HepG2 (cell line): ENCODE measurements at regions not wholly inside any gene's neighbourhood (a gene's known extent, or its start where the extent isn't known, plus 50 kb on each side); places are given as distances from the start of the nearest gene placed in this dataset.

Experiments used
- AHR ChIP-seq: IDR thresholded peaks from 2 replicates; pipeline ENCODE4 v1.6.1; 2018; ENCODE audit warnings: missing genetic modification reagents, missing compliant biosample characterization
- AKAP8 ChIP-seq: sonication (generic); formaldehyde crosslinking; IDR thresholded peaks from 2 replicates; pipeline ENCODE4 v1.5.1; 2020; ENCODE audit warnings: mild to moderate bottlenecking, missing genetic modification reagents
- ARNTL ChIP-seq: sonication (generic); formaldehyde crosslinking; IDR thresholded peaks from 2 replicates; pipeline ENCODE4 v1.4.0; 2020; ENCODE audit warnings: mild to moderate bottlenecking, missing genetic modification reagents
- CBX5 ChIP-seq: sonication (generic); formaldehyde crosslinking; IDR thresholded peaks from 2 replicates; pipeline ENCODE4 v1.4.0; 2020; ENCODE audit warnings: missing genetic modification reagents, borderline replicate concordance
- KDM3A ChIP-seq: IDR thresholded peaks from 2 replicates; pipeline ENCODE4 v1.6.1; 2018; ENCODE audit warnings: low read depth, missing compliant biosample characterization
- MAF1 ChIP-seq: sonication (generic); formaldehyde crosslinking; IDR thresholded peaks from 2 replicates; pipeline ENCODE4 v1.5.0; 2020; ENCODE audit warnings: missing genetic modification reagents, borderline replicate concordance
- MEIS2 ChIP-seq: sonication (generic); formaldehyde crosslinking; IDR thresholded peaks from 2 replicates; pipeline ENCODE4 v1.9.0; 2021; ENCODE audit warnings: mild to moderate bottlenecking, missing genetic modification reagents
- SKI ChIP-seq: fragments of 450-650 bp; IDR thresholded peaks from one replicate; pipeline ENCODE4 v1.6.1; 2018; ENCODE audit warnings: mild to moderate bottlenecking; ENCODE audit not compliant: partially characterized antibody
- SNAI1 ChIP-seq: sonication (generic); formaldehyde crosslinking; IDR thresholded peaks from 2 replicates; pipeline ENCODE4 v1.5.0; 2020; ENCODE audit warnings: mild to moderate bottlenecking, missing genetic modification reagents, borderline replicate concordance
- SRF ChIP-seq: IDR thresholded peaks from 2 replicates; pipeline ENCODE4 v1.6.1; 2011; ENCODE audit warnings: mild to moderate bottlenecking, low read depth, low read length, moderate library complexity
- STAT5B ChIP-seq: sonication (generic); formaldehyde crosslinking; IDR thresholded peaks from 2 replicates; pipeline ENCODE4 v1.4.0; 2020; ENCODE audit warnings: missing genetic modification reagents
- ZEB1 ChIP-seq: IDR thresholded peaks from 2 replicates; pipeline ENCODE4 v1.6.1; 2012; ENCODE audit warnings: mild to moderate bottlenecking, low read depth, inconsistent platforms; ENCODE audit not compliant: insufficient replicate concordance
- ZFYVE20 ChIP-seq: sonication (generic); formaldehyde crosslinking; IDR thresholded peaks from 2 replicates; pipeline ENCODE4 v1.8.0; 2023; ENCODE audit warnings: low read depth, mild to moderate bottlenecking, moderate library complexity, missing genetic modification reagents, borderline replicate concordance
- ZMYM4 ChIP-seq: sonication (generic); formaldehyde crosslinking; IDR thresholded peaks from 2 replicates; pipeline ENCODE4 v1.8.1; 2023; ENCODE audit warnings: mild to moderate bottlenecking, missing genetic modification reagents
- ZNF510 ChIP-seq: sonication (generic); formaldehyde crosslinking; IDR thresholded peaks from 2 replicates; pipeline ENCODE4 v1.4.0; 2020; ENCODE audit warnings: low read depth, mild to moderate bottlenecking, missing genetic modification reagents
- ZNF543 ChIP-seq: sonication (generic); formaldehyde crosslinking; IDR thresholded peaks from 2 replicates; pipeline ENCODE4 v1.4.0; 2020; ENCODE audit warnings: mild to moderate bottlenecking, missing genetic modification reagents
- ZNF746 ChIP-seq: sonication (generic); formaldehyde crosslinking; IDR thresholded peaks from 2 replicates; pipeline ENCODE4 v1.8.0; 2022; ENCODE audit warnings: mild to moderate bottlenecking, missing genetic modification reagents
- ZNF788 ChIP-seq: sonication (generic); formaldehyde crosslinking; IDR thresholded peaks from 2 replicates; pipeline ENCODE4 v1.5.0; 2020; ENCODE audit warnings: mild to moderate bottlenecking, missing genetic modification reagents, borderline replicate concordance
- ZNF878 ChIP-seq: sonication (generic); formaldehyde crosslinking; IDR thresholded peaks from 2 replicates; pipeline ENCODE4 v1.8.1; 2023; ENCODE audit warnings: mild to moderate bottlenecking, missing genetic modification reagents, moderate library complexity
- TF ChIP-seq, protein P1 (sequence below): sonication (generic); formaldehyde crosslinking; IDR thresholded peaks from 2 replicates; pipeline ENCODE4 v1.4.0; 2020; ENCODE audit warnings: mild to moderate bottlenecking, low read depth, missing genetic modification reagents
- TF ChIP-seq, protein P2 (sequence below): sonication (generic); formaldehyde crosslinking; IDR thresholded peaks from 2 replicates; pipeline ENCODE4 v1.4.0; 2020; ENCODE audit warnings: missing genetic modification reagents
- TF ChIP-seq, protein P3 (sequence below): fragments of 450-650 bp; IDR thresholded peaks from 2 replicates; pipeline ENCODE4 v1.6.1; 2016
- TF ChIP-seq, protein P4 (sequence below): sonication (generic); formaldehyde crosslinking; conservative IDR thresholded peaks from 2 replicates; pipeline ENCODE4 v1.8.0; 2022; ENCODE audit warnings: mild to moderate bottlenecking, moderate library complexity, missing genetic modification reagents

DNA sequence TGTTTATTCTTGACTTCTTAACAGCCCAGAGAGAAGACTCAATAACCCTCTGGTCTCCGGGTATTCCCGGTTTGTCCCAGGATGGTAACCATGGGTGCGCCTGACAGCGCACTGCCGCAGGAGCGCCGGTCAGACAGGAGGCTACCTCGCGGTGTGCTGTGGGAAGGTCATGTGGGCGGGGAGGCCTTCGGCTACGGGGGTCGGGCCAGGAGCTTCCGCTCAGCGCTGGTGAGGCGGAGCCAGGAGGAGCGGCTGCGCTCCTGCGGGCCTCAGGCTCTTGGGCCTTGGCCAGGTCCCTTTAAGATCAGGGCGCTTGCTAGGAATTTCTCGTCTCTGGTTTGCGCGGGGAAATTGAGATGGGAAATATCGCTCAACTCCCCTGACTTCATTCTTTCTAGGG, 182.3 kb upstream of the NDN start (continued):
- no peak for TF ChIP-seq ARNTL (CRISPR knock-in tag)
- TF ChIP-seq, protein P1, sequence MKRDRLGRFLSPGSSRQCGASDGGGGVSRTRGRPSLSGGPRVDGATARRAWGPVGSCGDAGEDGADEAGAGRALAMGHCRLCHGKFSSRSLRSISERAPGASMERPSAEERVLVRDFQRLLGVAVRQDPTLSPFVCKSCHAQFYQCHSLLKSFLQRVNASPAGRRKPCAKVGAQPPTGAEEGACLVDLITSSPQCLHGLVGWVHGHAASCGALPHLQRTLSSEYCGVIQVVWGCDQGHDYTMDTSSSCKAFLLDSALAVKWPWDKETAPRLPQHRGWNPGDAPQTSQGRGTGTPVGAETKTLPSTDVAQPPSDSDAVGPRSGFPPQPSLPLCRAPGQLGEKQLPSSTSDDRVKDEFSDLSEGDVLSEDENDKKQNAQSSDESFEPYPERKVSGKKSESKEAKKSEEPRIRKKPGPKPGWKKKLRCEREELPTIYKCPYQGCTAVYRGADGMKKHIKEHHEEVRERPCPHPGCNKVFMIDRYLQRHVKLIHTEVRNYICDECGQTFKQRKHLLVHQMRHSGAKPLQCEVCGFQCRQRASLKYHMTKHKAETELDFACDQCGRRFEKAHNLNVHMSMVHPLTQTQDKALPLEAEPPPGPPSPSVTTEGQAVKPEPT (CRISPR knock-in tag): no peak
- TF ChIP-seq CBX5 (CRISPR knock-in tag): no peak
- TF ChIP-seq ZNF788 (CRISPR knock-in tag): peak; percentile 38; the same call in 1 of the 2 replicates
- no peak for TF ChIP-seq AKAP8 (CRISPR knock-in tag)
- no peak for TF ChIP-seq ZEB1
- TF ChIP-seq SNAI1 (CRISPR knock-in tag): no peak
- TF ChIP-seq, protein P2, sequence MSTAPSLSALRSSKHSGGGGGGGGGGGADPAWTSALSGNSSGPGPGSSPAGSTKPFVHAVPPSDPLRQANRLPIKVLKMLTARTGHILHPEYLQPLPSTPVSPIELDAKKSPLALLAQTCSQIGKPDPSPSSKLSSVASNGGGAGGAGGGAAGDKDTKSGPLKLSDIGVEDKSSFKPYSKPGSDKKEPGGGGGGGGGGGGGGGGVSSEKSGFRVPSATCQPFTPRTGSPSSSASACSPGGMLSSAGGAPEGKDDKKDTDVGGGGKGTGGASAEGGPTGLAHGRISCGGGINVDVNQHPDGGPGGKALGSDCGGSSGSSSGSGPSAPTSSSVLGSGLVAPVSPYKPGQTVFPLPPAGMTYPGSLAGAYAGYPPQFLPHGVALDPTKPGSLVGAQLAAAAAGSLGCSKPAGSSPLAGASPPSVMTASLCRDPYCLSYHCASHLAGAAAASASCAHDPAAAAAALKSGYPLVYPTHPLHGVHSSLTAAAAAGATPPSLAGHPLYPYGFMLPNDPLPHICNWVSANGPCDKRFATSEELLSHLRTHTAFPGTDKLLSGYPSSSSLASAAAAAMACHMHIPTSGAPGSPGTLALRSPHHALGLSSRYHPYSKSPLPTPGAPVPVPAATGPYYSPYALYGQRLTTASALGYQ: no peak
- TF ChIP-seq ZNF878 (CRISPR knock-in tag): no peak
- TF ChIP-seq ZNF510 (CRISPR knock-in tag): no peak
- TF ChIP-seq MEIS2 (CRISPR knock-in tag): no peak
- TF ChIP-seq ZNF543 (CRISPR knock-in tag): no peak
- TF ChIP-seq, protein P3, sequence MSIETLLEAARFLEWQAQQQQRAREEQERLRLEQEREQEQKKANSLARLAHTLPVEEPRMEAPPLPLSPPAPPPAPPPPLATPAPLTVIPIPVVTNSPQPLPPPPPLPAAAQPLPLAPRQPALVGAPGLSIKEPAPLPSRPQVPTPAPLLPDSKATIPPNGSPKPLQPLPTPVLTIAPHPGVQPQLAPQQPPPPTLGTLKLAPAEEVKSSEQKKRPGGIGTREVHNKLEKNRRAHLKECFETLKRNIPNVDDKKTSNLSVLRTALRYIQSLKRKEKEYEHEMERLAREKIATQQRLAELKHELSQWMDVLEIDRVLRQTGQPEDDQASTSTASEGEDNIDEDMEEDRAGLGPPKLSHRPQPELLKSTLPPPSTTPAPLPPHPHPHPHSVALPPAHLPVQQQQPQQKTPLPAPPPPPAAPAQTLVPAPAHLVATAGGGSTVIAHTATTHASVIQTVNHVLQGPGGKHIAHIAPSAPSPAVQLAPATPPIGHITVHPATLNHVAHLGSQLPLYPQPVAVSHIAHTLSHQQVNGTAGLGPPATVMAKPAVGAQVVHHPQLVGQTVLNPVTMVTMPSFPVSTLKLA: no peak
- peak; percentile 55; the same call in 1 of the 2 replicates for TF ChIP-seq ZMYM4 (CRISPR knock-in tag)
- TF ChIP-seq STAT5B (CRISPR knock-in tag): no peak
- TF ChIP-seq, protein P4, sequence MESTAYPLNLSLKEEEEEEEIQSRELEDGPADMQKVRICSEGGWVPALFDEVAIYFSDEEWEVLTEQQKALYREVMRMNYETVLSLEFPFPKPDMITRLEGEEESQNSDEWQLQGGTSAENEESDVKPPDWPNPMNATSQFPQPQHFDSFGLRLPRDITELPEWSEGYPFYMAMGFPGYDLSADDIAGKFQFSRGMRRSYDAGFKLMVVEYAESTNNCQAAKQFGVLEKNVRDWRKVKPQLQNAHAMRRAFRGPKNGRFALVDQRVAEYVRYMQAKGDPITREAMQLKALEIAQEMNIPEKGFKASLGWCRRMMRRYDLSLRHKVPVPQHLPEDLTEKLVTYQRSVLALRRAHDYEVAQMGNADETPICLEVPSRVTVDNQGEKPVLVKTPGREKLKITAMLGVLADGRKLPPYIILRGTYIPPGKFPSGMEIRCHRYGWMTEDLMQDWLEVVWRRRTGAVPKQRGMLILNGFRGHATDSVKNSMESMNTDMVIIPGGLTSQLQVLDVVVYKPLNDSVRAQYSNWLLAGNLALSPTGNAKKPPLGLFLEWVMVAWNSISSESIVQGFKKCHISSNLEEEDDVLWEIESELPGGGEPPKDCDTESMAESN (CRISPR knock-in tag): no peak
- no peak for TF ChIP-seq SRF
- TF ChIP-seq MAF1 (CRISPR knock-in tag): no peak
- TF ChIP-seq ZFYVE20 (CRISPR knock-in tag): no peak
- no peak for TF ChIP-seq SKI
- TF ChIP-seq KDM3A: no peak
- no peak for TF ChIP-seq ZNF746
- no peak for TF ChIP-seq AHR (CRISPR knock-in tag)
